Heart left ventricle (tissue), 13 donors: ENCODE measurements at regions not wholly inside any gene's neighbourhood (a gene's known extent, or its start where the extent isn't known, plus 50 kb on each side); places are given as distances from the start of the nearest gene placed in this dataset.

ENCODE experiments used
- CTCF ChIP-seq, 12 donors: fragments of 200-600 bp; sonication (generic) in 4 of 12; IDR thresholded peaks; one replicate each; pipeline versions ENCODE4 v1.5.0 to v1.8.0; 2018 to 2022; ENCODE audit warnings: antibody characterized with exemption in 12 of 12, mild to moderate bottlenecking in 5 of 12
- POLR2A ChIP-seq, 2 donors: fragments of 450-650 bp; IDR thresholded peaks; one replicate each; pipeline ENCODE4 v1.6.1; 2017; ENCODE audit warnings: antibody characterized with exemption in 2 of 2, mild to moderate bottlenecking in 2 of 2, moderate library complexity in 2 of 2
- donor health status: ischemic (EF 13 %, LVEDD 7.1; RV severe dilation, severe dysfunction).
- donor health status: DM: no; HTN: yes; CAD: no.
- donor health status: DM: no; HTN: no; CAD: no.
- donor health status: ischemic (EF 25% LVEDD 6.9; RV normal size, moderate dysfunction).
- donor health status: ischemic (EF 25% LVEDD 5.7; RV mildly dilated, moderate dysfunction).
- donor health status: ischemic (EF 35%, LVEDD 5.7; RV mildly dilated, moderate dysfunction).
- donor health status: nonischemic (EF 11% LVEDD 7.7; RV severe dilation, severe dysfunction).
- donor health status: DM: yes; HTN: yes; CAD: no.
- donor health status: PGD.
- donor health status: ischemic (EF 29% LVEDD 5.4; RV normal size, mild dysfunction).
- donor health status: nonischemic (EF 23%, LVEDD 6.1; RV moderate dilation, normal function).

DNA sequence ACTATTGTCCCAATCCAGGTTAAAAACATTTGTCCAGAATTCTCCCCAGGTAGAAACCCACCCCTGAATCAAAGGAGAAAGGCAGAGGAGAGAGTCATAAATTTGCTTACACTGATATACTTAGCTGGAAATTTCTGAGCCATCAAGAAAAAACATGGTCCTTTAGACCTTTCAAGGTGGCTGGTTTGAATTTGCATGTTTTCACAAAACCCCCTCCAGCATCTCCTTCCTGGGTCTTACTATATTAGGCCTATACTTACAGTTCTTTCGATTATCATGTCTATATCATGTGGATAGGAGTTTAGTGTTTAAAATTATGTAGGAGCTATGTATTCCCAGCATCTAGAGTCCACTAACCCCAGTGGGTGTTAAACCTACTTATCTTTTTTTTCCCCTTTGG, 178.2 kb downstream of the PLPP3 start:
- no peak for TF ChIP-seq CTCF (IDR thresholded peaks at IDR 0.05)
- TF ChIP-seq POLR2A (IDR thresholded peaks at IDR 0.05): no peak
